OCI-LY1 (cell line): ENCODE measurements at regions not wholly inside any gene's neighbourhood (a gene's known extent, or its start where the extent isn't known, plus 50 kb on each side); places are given as distances from the start of the nearest gene placed in this dataset.

Experiments
- H2AFZ ChIP-seq: fragments of 200-600 bp; sonication (generic), shearing (Covaris generic); 2 replicates; pipeline ENCODE4 v1.6.0; 2014; ENCODE audit warnings: antibody characterized with exemption, mild to moderate bottlenecking, low read length
- H3F3A ChIP-seq: fragments of 200-600 bp; sonication (generic), shearing (Covaris generic); 2 replicates; pipeline ENCODE4 v1.6.0; 2014; ENCODE audit warnings: mild to moderate bottlenecking, antibody characterized with exemption, low read length, moderate library complexity; ENCODE audit not compliant: insufficient read depth
- H3K27ac ChIP-seq: fragments of 200-600 bp; sonication (generic); 2 replicates; pipeline ENCODE4 v1.5.1; 2014; ENCODE audit warnings: low read length, mixed run types, mild to moderate bottlenecking, low read depth; ENCODE audit not compliant: poor library complexity, severe bottlenecking
- H3K27me3 ChIP-seq: fragments of 200-600 bp; sonication (generic); 2 replicates; pipeline ENCODE4 v1.6.0; 2014; ENCODE audit warnings: antibody characterized with exemption, mild to moderate bottlenecking, low read length, moderate library complexity; ENCODE audit not compliant: insufficient read depth
- H3K36me3 ChIP-seq: fragments of 200-600 bp; sonication (generic); 2 replicates; pipeline ENCODE4 v1.6.1; 2014; ENCODE audit warnings: mild to moderate bottlenecking, antibody characterized with exemption, low read length, moderate library complexity, mixed read lengths; ENCODE audit not compliant: insufficient read depth
- H3K4me1 ChIP-seq: fragments of 200-600 bp; sonication (generic); 2 replicates; pipeline ENCODE4 v1.5.1; 2014; ENCODE audit warnings: mild to moderate bottlenecking, low read length, moderate library complexity; ENCODE audit not compliant: insufficient read depth, severe bottlenecking
- H3K4me2 ChIP-seq: fragments of 200-600 bp; sonication (generic), shearing (Covaris generic); 2 replicates; pipeline ENCODE4 v1.6.1; 2014; ENCODE audit warnings: low read length
- H3K4me3 ChIP-seq: fragments of 200-600 bp; sonication (generic); 2 replicates; pipeline ENCODE4 v1.5.1; 2014; ENCODE audit warnings: low read length, low read depth, mild to moderate bottlenecking, mixed read lengths; ENCODE audit not compliant: poor library complexity, severe bottlenecking
- H3K79me2 ChIP-seq: fragments of 200-600 bp; shearing (Covaris generic); 2 replicates; pipeline ENCODE4 v1.6.1; 2016; ENCODE audit warnings: mixed run types, low read length, mixed read lengths; ENCODE audit not compliant: insufficient read depth
- H3K9ac ChIP-seq: fragments of 200-600 bp; sonication (generic), shearing (Covaris generic); 2 replicates; pipeline ENCODE4 v1.6.1; 2014; ENCODE audit warnings: mild to moderate bottlenecking, low read length, mixed read lengths
- H3K9me2 ChIP-seq: fragments of 200-600 bp; sonication (generic), shearing (Covaris generic); 2 replicates; pipeline ENCODE4 v1.6.1; 2014; ENCODE audit warnings: low read depth, mild to moderate bottlenecking, low read length, mixed read lengths
- H3K9me3 ChIP-seq: fragments of 200-600 bp; shearing (Covaris generic); 2 replicates; pipeline ENCODE4 v1.6.1; 2014; ENCODE audit warnings: low read length, mixed read lengths
- H4K20me1 ChIP-seq: fragments of 200-600 bp; sonication (generic), shearing (Covaris generic); 2 replicates; pipeline ENCODE4 v1.6.0; 2016; ENCODE audit warnings: mild to moderate bottlenecking, low read length; ENCODE audit not compliant: insufficient read depth
- EZH2 ChIP-seq: fragments of 200-600 bp; sonication (generic), shearing (Covaris generic); IDR thresholded peaks from 2 replicates; pipeline ENCODE4 v1.8.0; 2017; ENCODE audit warnings: borderline replicate concordance, mixed run types, mild to moderate bottlenecking, antibody characterized with exemption, low read length, moderate library complexity, mixed read lengths
- TF ChIP-seq, protein P1 (sequence below): fragments of 200-600 bp; sonication (generic), shearing (Covaris generic); IDR thresholded peaks from 2 replicates; pipeline ENCODE4 v1.5.1; 2017; ENCODE audit warnings: mild to moderate bottlenecking, antibody characterized with exemption, low read length, moderate library complexity, mixed read lengths

GRCh38 chr10:112006831-112007230 is 176.7 kb downstream of the GPAM start:
- Histone ChIP-seq H3K4me1 (no peaks in the 10 kb centered on the region), H3K4me3 (no peak overlapping the region), H2AFZ (no peak overlapping the region), H3K36me3 (no peaks in the 10 kb centered on the region), H3K9me2 (no peaks in the 10 kb centered on the region), H3K4me2 (no peak overlapping the region), H3K9ac (no peak overlapping the region), H3K27me3 (no peaks in the 10 kb centered on the region), H3K9me3 (no peaks in the 10 kb centered on the region), H3K79me2 (no peaks in the 10 kb centered on the region), H3K27ac (no peak overlapping the region), H4K20me1 (no peaks in the 10 kb centered on the region), H3F3A (no peaks in the 10 kb centered on the region)
- TF ChIP-seq, protein P1, sequence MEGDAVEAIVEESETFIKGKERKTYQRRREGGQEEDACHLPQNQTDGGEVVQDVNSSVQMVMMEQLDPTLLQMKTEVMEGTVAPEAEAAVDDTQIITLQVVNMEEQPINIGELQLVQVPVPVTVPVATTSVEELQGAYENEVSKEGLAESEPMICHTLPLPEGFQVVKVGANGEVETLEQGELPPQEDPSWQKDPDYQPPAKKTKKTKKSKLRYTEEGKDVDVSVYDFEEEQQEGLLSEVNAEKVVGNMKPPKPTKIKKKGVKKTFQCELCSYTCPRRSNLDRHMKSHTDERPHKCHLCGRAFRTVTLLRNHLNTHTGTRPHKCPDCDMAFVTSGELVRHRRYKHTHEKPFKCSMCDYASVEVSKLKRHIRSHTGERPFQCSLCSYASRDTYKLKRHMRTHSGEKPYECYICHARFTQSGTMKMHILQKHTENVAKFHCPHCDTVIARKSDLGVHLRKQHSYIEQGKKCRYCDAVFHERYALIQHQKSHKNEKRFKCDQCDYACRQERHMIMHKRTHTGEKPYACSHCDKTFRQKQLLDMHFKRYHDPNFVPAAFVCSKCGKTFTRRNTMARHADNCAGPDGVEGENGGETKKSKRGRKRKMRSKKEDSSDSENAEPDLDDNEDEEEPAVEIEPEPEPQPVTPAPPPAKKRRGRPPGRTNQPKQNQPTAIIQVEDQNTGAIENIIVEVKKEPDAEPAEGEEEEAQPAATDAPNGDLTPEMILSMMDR = no peak
- TF ChIP-seq EZH2 = no peak

GRCh38 chr10:112022196-112022595 is 161.4 kb downstream of the GPAM start:
- no peaks in the 10 kb centered on the region for H3K9me3 ChIP-seq
- H3K27me3 ChIP-seq = no peaks in the 10 kb centered on the region
- no peaks in the 10 kb centered on the region for H3K79me2 ChIP-seq
- H3K36me3 ChIP-seq = no peaks in the 10 kb centered on the region
- no peak overlapping the region for H3K4me2 ChIP-seq
- H3K4me3 ChIP-seq = no peak overlapping the region
- TF ChIP-seq, protein P1 = no peak
- no peak for TF ChIP-seq EZH2
- H2AFZ ChIP-seq = no peak overlapping the region
- no peaks in the 10 kb centered on the region for H3F3A ChIP-seq
- H3K9ac ChIP-seq = no peak overlapping the region
- H4K20me1 ChIP-seq = no peaks in the 10 kb centered on the region
- no peaks in the 10 kb centered on the region for H3K9me2 ChIP-seq
- H3K27ac ChIP-seq = no peak overlapping the region
- H3K4me1 ChIP-seq = no peaks in the 10 kb centered on the region

DNA sequence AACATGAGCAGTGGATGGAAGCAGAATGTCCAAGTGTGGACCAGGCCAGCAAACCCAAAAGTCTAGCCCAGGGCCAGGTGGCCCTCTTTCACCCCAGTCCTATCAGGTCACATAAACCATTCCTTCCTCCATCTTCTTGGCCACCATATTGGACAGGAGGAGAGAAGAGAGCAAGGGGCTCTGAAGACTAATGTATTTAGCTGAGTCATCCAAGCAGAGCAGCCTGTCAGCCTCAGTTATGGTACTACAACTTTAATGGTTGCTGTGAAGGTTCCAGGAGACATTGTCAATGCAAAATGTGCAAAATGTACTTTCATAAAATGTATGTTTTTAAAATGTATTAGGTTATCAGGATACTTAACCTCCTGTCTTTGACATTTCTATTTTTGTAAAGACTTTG is 159.5 kb downstream of the GPAM start:
- Histone ChIP-seq H3K27me3 (no peaks in the 10 kb centered on the region), H3K9ac (no peak overlapping the region), H3K4me1 (no peaks in the 10 kb centered on the region), H3K4me2 (no peak overlapping the region), H2AFZ (no peak overlapping the region), H3K4me3 (no peak overlapping the region), H3K27ac (no peak overlapping the region), H3K79me2 (no peaks in the 10 kb centered on the region), H3K9me2 (no peaks in the 10 kb centered on the region), H3F3A (no peaks in the 10 kb centered on the region), H3K9me3 (no peaks in the 10 kb centered on the region), H3K36me3 (no peaks in the 10 kb centered on the region), H4K20me1 (no peaks in the 10 kb centered on the region)
- no peak for TF ChIP-seq EZH2
- TF ChIP-seq, protein P1 = no peak
